ENCODE measurements at regions not wholly inside any gene's neighbourhood (a gene's known extent, or its start where the extent isn't known, plus 50 kb on each side); places are given as distances from the start of the nearest gene placed in this dataset.
"Not testable (repeated sequence)": the region's sequence is repeated elsewhere in the genome, so short reads cannot be mapped to it uniquely, and the experiment has no call there.

DNA sequence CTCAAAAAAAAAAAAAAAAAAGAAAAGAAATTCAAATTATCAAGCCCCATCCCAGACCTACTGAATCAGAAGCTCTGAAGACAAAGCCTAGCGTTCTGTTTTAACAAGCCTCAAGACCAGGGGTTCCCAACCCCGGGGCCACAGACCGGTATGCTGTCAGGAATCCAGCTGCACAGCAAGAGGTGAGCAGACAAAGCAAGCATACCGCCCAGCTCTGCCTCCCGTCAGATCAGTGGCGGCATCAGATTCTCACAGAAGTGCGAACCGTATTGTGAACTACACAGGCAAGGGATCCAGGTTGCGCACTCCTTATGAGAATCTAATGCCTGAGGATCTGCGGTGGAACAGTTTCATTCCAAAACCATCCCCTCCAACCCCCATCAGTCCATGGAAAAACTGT lies 57.8 kb upstream of the RASAL2 start:
- no peak for TF ChIP-seq EZH2phosphoT487 (IDR thresholded peaks at IDR 0.05; ENCODE audit: low read length)
- TF ChIP-seq, protein P1, sequence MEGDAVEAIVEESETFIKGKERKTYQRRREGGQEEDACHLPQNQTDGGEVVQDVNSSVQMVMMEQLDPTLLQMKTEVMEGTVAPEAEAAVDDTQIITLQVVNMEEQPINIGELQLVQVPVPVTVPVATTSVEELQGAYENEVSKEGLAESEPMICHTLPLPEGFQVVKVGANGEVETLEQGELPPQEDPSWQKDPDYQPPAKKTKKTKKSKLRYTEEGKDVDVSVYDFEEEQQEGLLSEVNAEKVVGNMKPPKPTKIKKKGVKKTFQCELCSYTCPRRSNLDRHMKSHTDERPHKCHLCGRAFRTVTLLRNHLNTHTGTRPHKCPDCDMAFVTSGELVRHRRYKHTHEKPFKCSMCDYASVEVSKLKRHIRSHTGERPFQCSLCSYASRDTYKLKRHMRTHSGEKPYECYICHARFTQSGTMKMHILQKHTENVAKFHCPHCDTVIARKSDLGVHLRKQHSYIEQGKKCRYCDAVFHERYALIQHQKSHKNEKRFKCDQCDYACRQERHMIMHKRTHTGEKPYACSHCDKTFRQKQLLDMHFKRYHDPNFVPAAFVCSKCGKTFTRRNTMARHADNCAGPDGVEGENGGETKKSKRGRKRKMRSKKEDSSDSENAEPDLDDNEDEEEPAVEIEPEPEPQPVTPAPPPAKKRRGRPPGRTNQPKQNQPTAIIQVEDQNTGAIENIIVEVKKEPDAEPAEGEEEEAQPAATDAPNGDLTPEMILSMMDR (IDR thresholded peaks at IDR 0.05; ENCODE audit: low read length), result no peak
- no peak for TF ChIP-seq EZH2 (optimal IDR thresholded peaks at IDR 0.05; ENCODE audit: low read depth, low read length)
- Histone ChIP-seq H3K27ac (ENCODE audit: low read length) (no peak overlapping the region), H3K4me3 (ENCODE audit: low read length) (no peak overlapping the region), H2AFZ (ENCODE audit: low read length) (no peak overlapping the region), H4K20me1 (ENCODE audit: insufficient read depth, low read length) (no peaks in the 10 kb centered on the region), H3K9me3 (replicated peaks; ENCODE audit: insufficient read depth, low read length) (no peaks in the 10 kb centered on the region), H3K79me2 (ENCODE audit: low read length) (no peaks in the 10 kb centered on the region), H3K27me3 (replicated peaks; ENCODE audit: insufficient read depth, low read length) (no peaks in the 10 kb centered on the region), H3K9ac (ENCODE audit: low read length) (no peak overlapping the region), H3F3A (ENCODE audit: insufficient read depth, low read length) (no peaks in the 10 kb centered on the region), H3K4me2 (ENCODE audit: low read depth, low read length) (no peak overlapping the region), H3K36me3 (replicated peaks; ENCODE audit: insufficient read depth, low read length) (no peaks in the 10 kb centered on the region), H3K9me2 (replicated peaks; ENCODE audit: insufficient read depth, low read length) (no peaks in the 10 kb centered on the region), H3K4me1 (ENCODE audit: low read length) (no peaks in the 10 kb centered on the region)
- no peak for DNase-seq

DNA sequence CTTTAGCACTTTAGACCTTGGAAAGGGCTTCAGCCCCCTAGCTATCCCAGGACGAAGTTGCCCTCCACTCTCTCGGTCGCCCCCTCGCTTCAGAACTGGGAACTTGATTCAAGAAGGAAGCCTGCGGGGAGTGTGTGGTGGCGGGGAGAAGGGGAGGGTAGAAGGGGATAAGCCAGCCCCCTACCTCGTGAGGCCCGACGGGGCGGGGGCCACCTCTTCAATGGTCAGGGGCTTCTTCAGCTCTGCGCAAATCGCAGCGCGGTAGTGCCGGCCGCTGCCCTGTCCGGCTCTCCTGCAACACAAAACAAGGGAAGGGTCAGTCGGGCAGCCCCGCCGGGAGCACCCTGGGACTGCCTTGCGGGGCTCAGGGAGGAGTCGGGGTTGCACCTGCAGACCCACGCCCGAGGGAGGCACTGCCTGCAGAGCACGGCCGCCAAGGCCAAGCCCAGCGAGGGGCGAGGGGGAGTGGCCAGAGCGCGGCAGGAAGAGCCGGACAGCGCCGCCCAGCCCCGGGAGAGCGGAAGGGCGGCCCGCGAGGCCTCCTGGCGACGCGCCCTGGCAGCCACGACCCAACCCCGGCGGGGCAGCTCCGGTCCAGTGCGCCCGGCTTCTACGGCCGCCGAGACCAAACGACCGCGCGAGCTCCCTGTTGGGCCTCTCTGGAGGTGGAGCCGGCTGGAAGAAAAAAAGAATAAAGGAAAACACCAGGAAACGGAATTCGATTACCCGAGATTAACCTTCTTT lies 56.2 kb upstream of the RASAL2 start:
- H3K4me3 ChIP-seq (ENCODE audit: low read length), result no peak overlapping the region
- no peaks in the 10 kb centered on the region for H3K36me3 ChIP-seq (replicated peaks; ENCODE audit: insufficient read depth, low read length)
- H4K20me1 ChIP-seq (ENCODE audit: insufficient read depth, low read length), result no peaks in the 10 kb centered on the region
- H3K79me2 ChIP-seq (ENCODE audit: low read length), result no peaks in the 10 kb centered on the region
- no peak overlapping the region for H2AFZ ChIP-seq (ENCODE audit: low read length)
- H3K4me2 ChIP-seq (ENCODE audit: low read depth, low read length), result no peak overlapping the region
- H3K9ac ChIP-seq (ENCODE audit: low read length), result no peak overlapping the region
- H3K9me2 ChIP-seq (replicated peaks; ENCODE audit: insufficient read depth, low read length), result no peaks in the 10 kb centered on the region
- H3K27ac ChIP-seq (ENCODE audit: low read length), result no peak overlapping the region
- H3F3A ChIP-seq (ENCODE audit: insufficient read depth, low read length), result no peaks in the 10 kb centered on the region
- TF ChIP-seq EZH2phosphoT487 (IDR thresholded peaks at IDR 0.05; ENCODE audit: low read length), result no peak
- no peak for TF ChIP-seq EZH2 (optimal IDR thresholded peaks at IDR 0.05; ENCODE audit: low read depth, low read length)
- H3K9me3 ChIP-seq (replicated peaks; ENCODE audit: insufficient read depth, low read length), result no peaks in the 10 kb centered on the region
- peak; percentile 2 for DNase-seq
- H3K27me3 ChIP-seq (replicated peaks; ENCODE audit: insufficient read depth, low read length), result no peaks in the 10 kb centered on the region
- no peaks in the 10 kb centered on the region for H3K4me1 ChIP-seq (ENCODE audit: low read length)

DNA sequence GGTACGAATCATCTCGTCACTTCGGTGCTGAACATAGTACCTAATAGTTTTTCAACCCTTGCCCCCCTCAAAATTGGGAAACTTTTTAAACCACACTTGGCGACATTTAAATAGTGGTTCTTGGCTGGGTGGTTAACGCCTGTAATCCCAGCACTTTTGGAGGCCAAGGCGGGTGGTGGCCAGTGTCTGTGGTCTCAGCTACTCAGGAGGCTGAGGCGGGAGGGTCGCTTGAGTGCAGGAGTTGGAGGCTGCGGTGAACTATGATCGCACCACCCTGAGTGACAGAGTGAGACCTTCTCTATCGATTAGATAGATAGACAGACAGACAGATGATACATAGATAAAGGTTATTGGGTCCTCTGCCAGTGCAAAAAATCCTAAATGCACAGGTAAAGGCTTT lies 55.5 kb upstream of the RASAL2 start:
- TF ChIP-seq, protein P1 (IDR thresholded peaks at IDR 0.05; ENCODE audit: low read length), result no peak
- TF ChIP-seq EZH2 (optimal IDR thresholded peaks at IDR 0.05; ENCODE audit: low read depth, low read length), result no peak
- TF ChIP-seq EZH2phosphoT487 (IDR thresholded peaks at IDR 0.05; ENCODE audit: low read length), result no peak
- no peak overlapping the region for H3K4me3 ChIP-seq (ENCODE audit: low read length)
- no peak overlapping the region for H3K9ac ChIP-seq (ENCODE audit: low read length)
- no peaks in the 10 kb centered on the region for H3K9me3 ChIP-seq (replicated peaks; ENCODE audit: insufficient read depth, low read length)
- H2AFZ ChIP-seq (ENCODE audit: low read length), result no peak overlapping the region
- H3K27ac ChIP-seq (ENCODE audit: low read length), result no peak overlapping the region
- no peaks in the 10 kb centered on the region for H3K4me1 ChIP-seq (ENCODE audit: low read length)
- no peaks in the 10 kb centered on the region for H3K9me2 ChIP-seq (replicated peaks; ENCODE audit: insufficient read depth, low read length)
- H3F3A ChIP-seq (ENCODE audit: insufficient read depth, low read length), result no peaks in the 10 kb centered on the region
- no peaks in the 10 kb centered on the region for H3K79me2 ChIP-seq (ENCODE audit: low read length)
- peak; percentile 2 for DNase-seq
- H4K20me1 ChIP-seq (ENCODE audit: insufficient read depth, low read length), result no peaks in the 10 kb centered on the region
- no peaks in the 10 kb centered on the region for H3K36me3 ChIP-seq (replicated peaks; ENCODE audit: insufficient read depth, low read length)
- H3K27me3 ChIP-seq (replicated peaks; ENCODE audit: insufficient read depth, low read length), result no peaks in the 10 kb centered on the region
- H3K4me2 ChIP-seq (ENCODE audit: low read depth, low read length), result no peak overlapping the region

DNA sequence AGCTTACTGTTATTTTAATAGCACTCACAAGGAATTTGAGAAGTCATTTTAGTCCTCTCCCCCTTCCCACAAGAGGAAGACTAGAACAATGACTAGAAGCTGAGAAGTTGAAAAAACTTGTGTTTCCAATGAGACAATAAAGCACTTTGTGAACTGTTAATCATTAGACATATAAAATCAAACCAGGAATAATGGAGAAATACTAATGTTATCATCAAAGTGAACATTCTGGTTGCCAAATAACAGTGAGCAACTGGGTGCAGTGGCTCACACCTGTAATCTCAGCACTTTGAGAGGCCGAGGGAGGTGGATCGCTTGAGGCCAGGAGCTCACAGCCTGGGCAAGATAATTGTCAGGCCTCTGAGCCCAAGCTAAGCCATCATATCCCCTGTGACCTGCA lies 54.0 kb upstream of the RASAL2 start:
- Histone ChIP-seq H3K4me1 (ENCODE audit: low read length) (no peaks in the 10 kb centered on the region), H3K27me3 (replicated peaks; ENCODE audit: insufficient read depth, low read length) (no peaks in the 10 kb centered on the region), H3K9me3 (replicated peaks; ENCODE audit: insufficient read depth, low read length) (no peaks in the 10 kb centered on the region), H3K9me2 (replicated peaks; ENCODE audit: insufficient read depth, low read length) (no peaks in the 10 kb centered on the region), H3K36me3 (replicated peaks; ENCODE audit: insufficient read depth, low read length) (no peaks in the 10 kb centered on the region), H3K4me2 (ENCODE audit: low read depth, low read length) (no peak overlapping the region), H3K9ac (ENCODE audit: low read length) (no peak overlapping the region), H3K79me2 (ENCODE audit: low read length) (no peaks in the 10 kb centered on the region), H3F3A (ENCODE audit: insufficient read depth, low read length) (no peaks in the 10 kb centered on the region), H3K27ac (ENCODE audit: low read length) (no peak overlapping the region), H4K20me1 (ENCODE audit: insufficient read depth, low read length) (no peaks in the 10 kb centered on the region), H3K4me3 (ENCODE audit: low read length) (no peak overlapping the region), H2AFZ (ENCODE audit: low read length) (no peak overlapping the region)
- no peak for TF ChIP-seq EZH2phosphoT487 (IDR thresholded peaks at IDR 0.05; ENCODE audit: low read length)
- TF ChIP-seq EZH2 (optimal IDR thresholded peaks at IDR 0.05; ENCODE audit: low read depth, low read length), result no peak
- TF ChIP-seq, protein P1 (IDR thresholded peaks at IDR 0.05; ENCODE audit: low read length), result no peak
- DNase-seq, result no peak

DNA sequence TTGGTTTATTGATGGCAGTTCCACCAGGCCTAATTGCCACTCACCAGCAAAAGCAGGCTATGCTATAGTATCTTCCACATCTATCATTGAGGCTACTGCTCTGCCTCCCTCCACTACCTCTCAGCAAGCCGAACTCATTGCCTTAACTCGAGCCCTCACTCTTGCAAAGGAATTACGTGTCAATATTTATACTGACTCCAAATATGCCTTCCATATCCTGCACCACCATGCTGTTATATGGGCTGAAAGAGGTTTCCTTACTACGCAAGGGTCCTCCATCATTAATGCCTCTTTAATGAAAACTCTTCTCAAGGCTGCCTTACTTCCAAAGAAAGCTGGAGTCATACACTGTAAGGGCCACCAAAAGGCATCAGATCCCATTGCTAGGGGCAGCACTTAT lies 50.0 kb upstream of the RASAL2 start:
- H3K9me3 ChIP-seq (replicated peaks; ENCODE audit: insufficient read depth, low read length); H2AFZ ChIP-seq (ENCODE audit: low read length); H3K36me3 ChIP-seq (replicated peaks; ENCODE audit: insufficient read depth, low read length); H3K27me3 ChIP-seq (replicated peaks; ENCODE audit: insufficient read depth, low read length); H3K4me1 ChIP-seq (ENCODE audit: low read length); H3K4me2 ChIP-seq (ENCODE audit: low read depth, low read length); H3F3A ChIP-seq (ENCODE audit: insufficient read depth, low read length); DNase-seq; H3K79me2 ChIP-seq (ENCODE audit: low read length); H3K9me2 ChIP-seq (replicated peaks; ENCODE audit: insufficient read depth, low read length); H3K9ac ChIP-seq (ENCODE audit: low read length); H3K4me3 ChIP-seq (ENCODE audit: low read length); H4K20me1 ChIP-seq (ENCODE audit: insufficient read depth, low read length); H3K27ac ChIP-seq (ENCODE audit: low read length): not testable (repeated sequence)
